GM12864 (cell line): ENCODE measurements at regions not wholly inside any gene's neighbourhood (a gene's known extent, or its start where the extent isn't known, plus 50 kb on each side); places are given as distances from the start of the nearest gene placed in this dataset.

Experiments
- DNase-seq: peaks from one replicate; pipeline ENCODE4 v3.0.0-alpha.2; 2011; ENCODE audit warnings: low read depth
- H3K4me3 ChIP-seq: 2 replicates; pipeline ENCODE4 v1.5.1; 2011; ENCODE audit warnings: mild to moderate bottlenecking, low read depth, low read length, control low read depth
- CTCF ChIP-seq: IDR thresholded peaks from 2 replicates; pipeline ENCODE4 v1.5.1; 2011; ENCODE audit warnings: low read depth, mild to moderate bottlenecking, moderate library complexity, low read length, control low read depth, inconsistent platforms; ENCODE audit errors: missing control alignments

- no peak for DNase-seq
- TF ChIP-seq CTCF = no peak
- H3K4me3 ChIP-seq = no peak overlapping the region
These were observed 170.3 kb upstream of the HNRNPA3 start for GRCh38 chr2:177042311-177042710.

- H3K4me3 ChIP-seq = no peak overlapping the region
- DNase-seq = no peak
- TF ChIP-seq CTCF = no peak
These were observed 167.9 kb upstream of the HNRNPA3 start for GRCh38 chr2:177044671-177045070.

- no peak for DNase-seq
- no peak overlapping the region for H3K4me3 ChIP-seq
- TF ChIP-seq CTCF = no peak
These were observed 163.6 kb upstream of the HNRNPA3 start for GRCh38 chr2:177048981-177049380.

- no peak for TF ChIP-seq CTCF
- H3K4me3 ChIP-seq = no peak overlapping the region
- DNase-seq = no peak
These were observed 161.3 kb upstream of the HNRNPA3 start for GRCh38 chr2:177051278-177051677.

GRCh38 chr2:177052471-177052870, 160.1 kb upstream of the HNRNPA3 start:
- DNase-seq = no peak
- H3K4me3 ChIP-seq = no peak overlapping the region
- TF ChIP-seq CTCF = no peak

GRCh38 chr2:177053038-177053437, 159.6 kb upstream of the HNRNPA3 start:
- no peak for DNase-seq
- H3K4me3 ChIP-seq = no peak overlapping the region

GRCh38 chr2:177053716-177054115, 158.9 kb upstream of the HNRNPA3 start:
- no peak overlapping the region for H3K4me3 ChIP-seq
- DNase-seq = no peak
- no peak for TF ChIP-seq CTCF

More at GRCh38 chr2:177053038-177053437, 159.6 kb upstream of the HNRNPA3 start:
- TF ChIP-seq CTCF = no peak
